SKM-1 (cell line): ENCODE measurements at regions not wholly inside any gene's neighbourhood (a gene's known extent, or its start where the extent isn't known, plus 50 kb on each side); places are given as distances from the start of the nearest gene placed in this dataset.

Experiments used
- DNase-seq: peaks from one replicate; lab custom pipeline; 2025; ENCODE audit not compliant: unreplicated experiment; lab: John Stamatoyannopoulos, UW

- DNase-seq, result no peak
Observed at GRCh38 chr10:131700506-131700905, 200.3 kb upstream of the PPP2R2D start.

GRCh38 chr10:131701131-131701947 is 199.5 kb upstream of the PPP2R2D start:
- DNase-seq, result no peak

GRCh38 chr10:131702531-131703356 is 198.1 kb upstream of the PPP2R2D start:
- DNase-seq, result no peak

- no peak for DNase-seq
Observed at GRCh38 chr10:131703541-131703940, 197.3 kb upstream of the PPP2R2D start.

GRCh38 chr10:131703941-131704340 is 196.9 kb upstream of the PPP2R2D start:
- no peak for DNase-seq

GRCh38 chr10:131706476-131706875 is 194.3 kb upstream of the PPP2R2D start:
- DNase-seq, result no peak

- no peak for DNase-seq
Observed at GRCh38 chr10:131706952-131707351, 193.9 kb upstream of the PPP2R2D start.

GRCh38 chr10:131708225-131708880 is 192.5 kb upstream of the PPP2R2D start:
- DNase-seq, result no peak

GRCh38 chr10:131710142-131710861 is 190.5 kb upstream of the PPP2R2D start:
- no peak for DNase-seq

- no peak for DNase-seq
Observed at GRCh38 chr10:131722121-131722520, 178.7 kb upstream of the PPP2R2D start.

- no peak for DNase-seq
Observed at GRCh38 chr10:131722525-131723264, 178.1 kb upstream of the PPP2R2D start.

GRCh38 chr10:131723297-131724168 is 177.3 kb upstream of the PPP2R2D start:
- no peak for DNase-seq

- no peak for DNase-seq
Observed at GRCh38 chr10:131724169-131724545, 176.7 kb upstream of the PPP2R2D start.

GRCh38 chr10:131724891-131725580 is 175.8 kb upstream of the PPP2R2D start:
- no peak for DNase-seq

GRCh38 chr10:131725581-131726069 is 175.2 kb upstream of the PPP2R2D start:
- no peak for DNase-seq

GRCh38 chr10:131726076-131726880 is 174.5 kb upstream of the PPP2R2D start:
- DNase-seq, result no peak

- DNase-seq, result no peak
Observed at GRCh38 chr10:131726967-131727366, 173.8 kb upstream of the PPP2R2D start.

GRCh38 chr10:131727560-131727959 is 173.2 kb upstream of the PPP2R2D start:
- DNase-seq, result no peak
